ENCODE measurements at regions not wholly inside any gene's neighbourhood (a gene's known extent, or its start where the extent isn't known, plus 50 kb on each side); places are given as distances from the start of the nearest gene placed in this dataset.

DNA sequence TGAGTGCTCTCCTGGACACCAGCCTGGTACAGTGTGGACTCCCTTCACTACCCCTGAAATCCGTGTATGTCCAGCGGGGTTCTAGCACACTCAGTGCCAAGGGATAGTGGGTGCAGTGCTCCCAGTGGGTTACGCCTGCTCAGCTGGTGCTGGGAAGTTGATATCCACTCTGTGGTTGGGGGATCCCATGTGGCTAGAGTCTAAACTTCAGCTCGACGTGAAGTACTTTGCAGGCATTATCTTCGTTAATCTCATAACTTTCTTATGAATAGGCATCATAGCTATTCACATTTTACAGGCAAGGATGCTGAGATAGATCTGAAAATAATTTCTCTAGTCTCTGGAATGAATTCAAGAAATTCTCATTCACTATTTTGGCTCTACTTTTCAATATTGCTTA lies 433.2 kb upstream of the HTR2A start:
- no peak for TF ChIP-seq POLR2A (IDR thresholded peaks at IDR 0.05)
- TF ChIP-seq, protein P1, sequence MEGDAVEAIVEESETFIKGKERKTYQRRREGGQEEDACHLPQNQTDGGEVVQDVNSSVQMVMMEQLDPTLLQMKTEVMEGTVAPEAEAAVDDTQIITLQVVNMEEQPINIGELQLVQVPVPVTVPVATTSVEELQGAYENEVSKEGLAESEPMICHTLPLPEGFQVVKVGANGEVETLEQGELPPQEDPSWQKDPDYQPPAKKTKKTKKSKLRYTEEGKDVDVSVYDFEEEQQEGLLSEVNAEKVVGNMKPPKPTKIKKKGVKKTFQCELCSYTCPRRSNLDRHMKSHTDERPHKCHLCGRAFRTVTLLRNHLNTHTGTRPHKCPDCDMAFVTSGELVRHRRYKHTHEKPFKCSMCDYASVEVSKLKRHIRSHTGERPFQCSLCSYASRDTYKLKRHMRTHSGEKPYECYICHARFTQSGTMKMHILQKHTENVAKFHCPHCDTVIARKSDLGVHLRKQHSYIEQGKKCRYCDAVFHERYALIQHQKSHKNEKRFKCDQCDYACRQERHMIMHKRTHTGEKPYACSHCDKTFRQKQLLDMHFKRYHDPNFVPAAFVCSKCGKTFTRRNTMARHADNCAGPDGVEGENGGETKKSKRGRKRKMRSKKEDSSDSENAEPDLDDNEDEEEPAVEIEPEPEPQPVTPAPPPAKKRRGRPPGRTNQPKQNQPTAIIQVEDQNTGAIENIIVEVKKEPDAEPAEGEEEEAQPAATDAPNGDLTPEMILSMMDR (IDR thresholded peaks at IDR 0.05), result no peak

All from vagina (tissue), 2 donors.